ENCODE measurements at regions not wholly inside any gene's neighbourhood (a gene's known extent, or its start where the extent isn't known, plus 50 kb on each side); places are given as distances from the start of the nearest gene placed in this dataset.

DNA sequence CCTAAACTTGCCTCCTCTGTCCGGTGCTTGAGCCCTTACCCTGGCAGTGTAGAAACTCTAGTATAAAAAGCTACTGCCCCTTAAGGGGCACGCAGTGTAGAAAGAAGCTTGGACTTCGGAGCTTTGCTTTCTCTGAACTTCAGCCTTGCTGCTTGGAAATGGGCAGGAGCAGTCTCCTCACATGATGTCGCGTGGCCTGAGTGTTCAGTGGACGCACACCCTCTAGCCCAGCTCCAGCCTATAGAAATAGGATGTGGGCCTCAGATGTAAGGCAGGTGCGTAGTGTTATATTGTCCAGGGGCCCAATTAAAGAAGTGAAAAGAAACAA, 98.2 kb upstream of the PCBD1 start:
- TF ChIP-seq, protein P1, sequence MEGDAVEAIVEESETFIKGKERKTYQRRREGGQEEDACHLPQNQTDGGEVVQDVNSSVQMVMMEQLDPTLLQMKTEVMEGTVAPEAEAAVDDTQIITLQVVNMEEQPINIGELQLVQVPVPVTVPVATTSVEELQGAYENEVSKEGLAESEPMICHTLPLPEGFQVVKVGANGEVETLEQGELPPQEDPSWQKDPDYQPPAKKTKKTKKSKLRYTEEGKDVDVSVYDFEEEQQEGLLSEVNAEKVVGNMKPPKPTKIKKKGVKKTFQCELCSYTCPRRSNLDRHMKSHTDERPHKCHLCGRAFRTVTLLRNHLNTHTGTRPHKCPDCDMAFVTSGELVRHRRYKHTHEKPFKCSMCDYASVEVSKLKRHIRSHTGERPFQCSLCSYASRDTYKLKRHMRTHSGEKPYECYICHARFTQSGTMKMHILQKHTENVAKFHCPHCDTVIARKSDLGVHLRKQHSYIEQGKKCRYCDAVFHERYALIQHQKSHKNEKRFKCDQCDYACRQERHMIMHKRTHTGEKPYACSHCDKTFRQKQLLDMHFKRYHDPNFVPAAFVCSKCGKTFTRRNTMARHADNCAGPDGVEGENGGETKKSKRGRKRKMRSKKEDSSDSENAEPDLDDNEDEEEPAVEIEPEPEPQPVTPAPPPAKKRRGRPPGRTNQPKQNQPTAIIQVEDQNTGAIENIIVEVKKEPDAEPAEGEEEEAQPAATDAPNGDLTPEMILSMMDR (conservative IDR thresholded peaks at IDR 0.05) = no peak
- TF ChIP-seq EZH2 (IDR thresholded peaks at IDR 0.05; ENCODE audit: low read depth) = no peak
